ENCODE measurements at regions not wholly inside any gene's neighbourhood (a gene's known extent, or its start where the extent isn't known, plus 50 kb on each side); places are given as distances from the start of the nearest gene placed in this dataset.

DNA sequence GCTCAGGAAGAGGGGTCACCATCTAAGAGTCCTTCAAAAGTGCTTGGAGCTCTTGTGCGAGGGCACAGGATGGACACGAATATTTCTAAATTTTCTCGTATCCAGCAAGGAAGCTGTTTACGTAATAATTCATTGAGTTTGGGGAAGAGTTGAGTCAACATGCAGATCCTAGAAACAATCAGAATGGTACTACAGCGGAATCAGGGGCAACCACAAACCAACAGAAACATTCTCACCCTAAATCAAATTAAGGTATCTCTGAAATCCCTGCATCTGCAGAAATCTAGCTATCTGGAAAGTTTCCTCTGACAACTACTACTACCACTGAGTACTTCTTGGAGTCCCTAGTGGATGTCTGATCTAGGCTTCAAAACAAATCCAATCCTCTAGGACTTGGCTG lies 352.4 kb downstream of the LTN1 start:
- Histone ChIP-seq H3K36me3 (replicated peaks) (no peaks in the 10 kb centered on the region), H3K27me3 (replicated peaks) (no peaks in the 10 kb centered on the region), H3K4me3 (ENCODE audit: low read depth, low read length) (no peak overlapping the region), H3K27ac (no peak overlapping the region)
- no peak for DNase-seq
- TF ChIP-seq, protein P1, sequence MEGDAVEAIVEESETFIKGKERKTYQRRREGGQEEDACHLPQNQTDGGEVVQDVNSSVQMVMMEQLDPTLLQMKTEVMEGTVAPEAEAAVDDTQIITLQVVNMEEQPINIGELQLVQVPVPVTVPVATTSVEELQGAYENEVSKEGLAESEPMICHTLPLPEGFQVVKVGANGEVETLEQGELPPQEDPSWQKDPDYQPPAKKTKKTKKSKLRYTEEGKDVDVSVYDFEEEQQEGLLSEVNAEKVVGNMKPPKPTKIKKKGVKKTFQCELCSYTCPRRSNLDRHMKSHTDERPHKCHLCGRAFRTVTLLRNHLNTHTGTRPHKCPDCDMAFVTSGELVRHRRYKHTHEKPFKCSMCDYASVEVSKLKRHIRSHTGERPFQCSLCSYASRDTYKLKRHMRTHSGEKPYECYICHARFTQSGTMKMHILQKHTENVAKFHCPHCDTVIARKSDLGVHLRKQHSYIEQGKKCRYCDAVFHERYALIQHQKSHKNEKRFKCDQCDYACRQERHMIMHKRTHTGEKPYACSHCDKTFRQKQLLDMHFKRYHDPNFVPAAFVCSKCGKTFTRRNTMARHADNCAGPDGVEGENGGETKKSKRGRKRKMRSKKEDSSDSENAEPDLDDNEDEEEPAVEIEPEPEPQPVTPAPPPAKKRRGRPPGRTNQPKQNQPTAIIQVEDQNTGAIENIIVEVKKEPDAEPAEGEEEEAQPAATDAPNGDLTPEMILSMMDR (IDR thresholded peaks at IDR 0.05; ENCODE audit: low read depth, low read length, missing control alignments), result no peak
- in situ Hi-C loops (cut with HindIII; ENCODE audit: low pct_ligation_motif_present, low sequenced_read_pairs), result no loop called here

DNA sequence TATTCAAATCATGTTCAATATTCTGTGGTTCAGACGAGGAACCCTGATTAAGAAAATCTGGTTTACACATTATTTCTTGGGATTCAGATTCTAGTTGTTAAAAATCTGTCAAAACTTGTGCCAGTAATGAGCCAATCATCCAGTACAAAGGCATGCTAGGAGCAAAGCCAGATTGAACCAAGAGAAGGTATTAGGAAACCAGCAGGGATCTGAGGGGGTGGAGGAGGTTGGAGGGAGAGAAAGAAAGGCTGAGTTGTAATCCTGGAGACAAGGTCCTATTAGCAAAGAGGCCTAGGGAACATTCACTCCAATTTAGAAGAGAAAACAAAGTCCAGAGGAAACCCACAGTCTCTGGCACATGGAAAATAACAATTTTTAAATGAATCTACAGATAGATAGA lies 352.9 kb downstream of the LTN1 start:
- H3K27ac ChIP-seq, result no peak overlapping the region
- no peaks in the 10 kb centered on the region for H3K27me3 ChIP-seq (replicated peaks)
- in situ Hi-C loops (cut with HindIII; ENCODE audit: low pct_ligation_motif_present, low sequenced_read_pairs), result no loop called here
- H3K36me3 ChIP-seq (replicated peaks), result no peaks in the 10 kb centered on the region
- no peak for DNase-seq
- H3K4me3 ChIP-seq (ENCODE audit: low read depth, low read length), result no peak overlapping the region
- TF ChIP-seq, protein P1 (IDR thresholded peaks at IDR 0.05; ENCODE audit: low read depth, low read length, missing control alignments), result no peak

DNA sequence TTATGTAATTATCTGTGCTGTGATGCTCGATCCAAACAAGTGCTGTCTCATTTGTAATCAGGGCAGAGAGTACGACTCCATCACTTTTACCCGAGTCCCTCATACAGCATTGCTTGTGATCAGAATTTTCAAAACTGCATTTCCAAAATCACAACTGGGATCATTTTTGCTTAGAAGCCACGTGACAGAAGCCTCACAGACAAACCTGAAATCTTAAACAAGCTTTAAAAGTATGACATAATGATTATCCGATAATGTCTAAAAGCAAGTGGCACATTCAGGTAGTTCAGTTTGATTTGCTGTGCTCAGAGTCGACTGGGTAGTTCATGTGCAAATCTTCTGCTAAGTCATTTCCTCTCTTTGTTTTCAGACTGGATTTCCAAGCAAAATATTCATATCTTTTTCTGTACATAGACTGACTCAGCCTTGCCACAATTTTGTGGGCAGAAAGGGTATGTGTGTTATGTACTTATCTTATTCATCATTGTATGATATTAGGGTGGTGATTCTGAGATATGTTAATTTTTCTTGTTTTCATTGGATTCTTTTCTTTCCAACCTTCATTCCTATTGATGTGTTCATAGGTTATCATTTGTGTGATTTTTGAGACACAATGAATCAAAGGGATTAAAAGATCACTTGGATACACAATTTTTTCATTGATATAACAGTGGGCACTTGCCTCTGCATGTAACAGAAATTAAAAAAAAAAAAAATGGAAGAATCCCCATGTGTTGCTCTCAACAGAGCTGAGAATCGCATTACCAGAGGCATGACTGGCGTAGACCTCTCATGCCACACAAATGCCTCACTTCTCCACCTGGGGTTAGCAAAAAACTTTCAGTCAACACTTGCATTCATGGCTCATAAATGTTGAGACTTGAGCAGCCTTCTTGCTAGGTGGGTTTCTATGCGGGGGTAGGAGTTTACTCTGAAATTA lies 355.7 kb downstream of the LTN1 start:
- H3K27me3 ChIP-seq (replicated peaks), result no peaks in the 10 kb centered on the region
- TF ChIP-seq, protein P1 (IDR thresholded peaks at IDR 0.05; ENCODE audit: low read depth, low read length, missing control alignments), result no peak
- H3K4me3 ChIP-seq (ENCODE audit: low read depth, low read length), result no peak overlapping the region
- DNase-seq, result peak; percentile 93
- in situ Hi-C loops (cut with HindIII; ENCODE audit: low pct_ligation_motif_present, low sequenced_read_pairs), result no loop called here
- no peaks in the 10 kb centered on the region for H3K36me3 ChIP-seq (replicated peaks)
- peak overlapping the region; percentile 87 for H3K27ac ChIP-seq

DNA sequence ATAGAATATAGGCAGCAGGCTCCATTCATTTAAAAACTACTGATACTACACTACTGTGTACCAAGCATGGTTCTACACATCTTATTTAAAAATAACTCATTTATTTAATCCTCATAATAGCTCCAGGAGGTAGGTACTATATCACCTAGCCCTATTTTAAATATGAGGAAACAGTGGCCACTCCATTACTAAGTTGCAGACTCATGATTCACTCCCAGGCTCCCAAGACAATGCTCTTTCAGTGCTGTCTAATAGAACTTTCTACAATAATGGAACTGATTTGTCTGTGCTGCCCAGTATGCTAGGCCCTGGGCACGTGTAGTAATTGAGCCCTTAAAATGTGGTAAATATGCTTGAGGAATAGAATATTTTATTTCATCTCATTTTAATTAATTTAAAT lies 357.1 kb downstream of the LTN1 start:
- Histone ChIP-seq H3K36me3 (replicated peaks) (no peaks in the 10 kb centered on the region), H3K27me3 (replicated peaks) (no peaks in the 10 kb centered on the region), H3K27ac (no peak overlapping the region), H3K4me3 (ENCODE audit: low read depth, low read length) (no peak overlapping the region)
- TF ChIP-seq, protein P1 (IDR thresholded peaks at IDR 0.05; ENCODE audit: low read depth, low read length, missing control alignments), result no peak
- in situ Hi-C loops (cut with HindIII; ENCODE audit: low pct_ligation_motif_present, low sequenced_read_pairs), result no loop called here
- no peak for DNase-seq

DNA sequence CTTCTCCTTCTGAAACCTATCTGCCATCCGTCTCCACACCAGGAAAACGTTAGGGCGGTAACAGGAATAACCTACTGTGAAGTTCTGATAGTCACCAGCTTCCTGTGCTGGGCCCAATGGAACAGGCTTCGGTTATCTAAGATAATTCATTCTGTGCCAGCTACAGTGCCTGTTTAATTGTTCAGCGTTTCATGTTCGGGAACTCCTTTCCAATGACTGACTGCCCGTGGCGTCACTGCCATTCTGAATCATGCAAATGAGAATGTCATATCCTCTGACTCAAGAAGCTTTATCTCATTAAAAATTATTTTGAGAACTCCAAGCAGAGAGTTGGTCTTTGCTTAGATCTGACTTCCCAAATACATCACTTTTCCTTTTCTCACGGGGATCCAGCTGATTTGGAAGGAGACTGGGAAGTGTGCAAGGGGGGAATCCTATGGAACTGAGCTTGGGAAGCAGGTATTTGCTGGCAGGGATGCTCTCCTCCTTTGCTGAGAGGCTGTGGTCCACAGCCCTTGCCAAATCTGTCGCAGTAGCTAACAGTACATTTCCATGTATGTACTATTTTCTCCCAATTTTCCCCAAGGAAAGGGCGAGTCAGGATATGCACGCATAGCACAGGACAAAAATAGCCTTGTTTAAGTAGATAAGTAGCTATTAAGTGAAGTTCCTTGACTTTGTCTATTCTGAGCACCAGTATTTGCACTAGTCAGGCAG lies 358.7 kb downstream of the LTN1 start:
- H3K36me3 ChIP-seq (replicated peaks), result no peaks in the 10 kb centered on the region
- H3K27ac ChIP-seq, result peak overlapping the region; percentile 77
- no peaks in the 10 kb centered on the region for H3K27me3 ChIP-seq (replicated peaks)
- peak; percentile 90 for DNase-seq
- TF ChIP-seq, protein P1 (IDR thresholded peaks at IDR 0.05; ENCODE audit: low read depth, low read length, missing control alignments), result no peak
- in situ Hi-C loops (cut with HindIII; ENCODE audit: low pct_ligation_motif_present, low sequenced_read_pairs), result no loop called here
- H3K4me3 ChIP-seq (ENCODE audit: low read depth, low read length), result no peak overlapping the region

All from brain microvascular endothelial cell (primary cell).